Ovary (tissue), 7 donors: ENCODE measurements at regions not wholly inside any gene's neighbourhood (a gene's known extent, or its start where the extent isn't known, plus 50 kb on each side); places are given as distances from the start of the nearest gene placed in this dataset.

Experiments used
- DNase-seq, 5 donors: peaks; one replicate each; pipeline ENCODE4 v3.0.0-alpha.2; 2019 to 2020
- H3K27ac ChIP-seq, 2 donors: fragments of 200-600 bp; one replicate each; pipeline versions ENCODE4 v1.5.1 to v1.8.0; 2019 to 2022
- H3K27me3 ChIP-seq: fragments of 200-600 bp; one replicate; pipeline ENCODE4 v1.8.0; 2022
- H3K36me3 ChIP-seq: fragments of 200-600 bp; sonication (generic); one replicate; pipeline ENCODE4 v1.5.1; 2019
- H3K4me1 ChIP-seq: one replicate; pipeline ENCODE4 v1.8.1; 2013; ENCODE audit warnings: mild to moderate bottlenecking, moderate library complexity; ENCODE audit not compliant: insufficient read depth
- H3K4me3 ChIP-seq: fragments of 200-600 bp; sonication (generic); one replicate; pipeline ENCODE4 v1.5.1; 2017
- H3K9me3 ChIP-seq, 2 donors: fragments of 200-600 bp in 1 of 2; sonication (generic) in 1 of 2; one replicate each; pipeline versions ENCODE4 v1.5.1 to v1.8.1; 2013 to 2019; ENCODE audit warnings: mild to moderate bottlenecking in 1 of 2, moderate library complexity in 1 of 2
- CTCF ChIP-seq, 3 donors: fragments of 450-650 bp in 2 of 3; fragments of 200-600 bp in 1 of 3; IDR thresholded peaks; one replicate each; pipeline versions ENCODE4 v1.5.1 to v1.8.0; 2016 to 2022; ENCODE audit warnings: antibody characterized with exemption in 3 of 3, mild to moderate bottlenecking in 1 of 3
- EP300 ChIP-seq: sonication (generic); formaldehyde crosslinking; IDR thresholded peaks from one replicate; pipeline ENCODE4 v1.6.1; 2017; ENCODE audit warnings: antibody characterized with exemption
- POLR2A ChIP-seq: fragments of 450-650 bp; IDR thresholded peaks from one replicate; pipeline ENCODE4 v1.6.1; 2017; ENCODE audit warnings: antibody characterized with exemption, mild to moderate bottlenecking, moderate library complexity
- WGBS, 3 donors: extraction: QIAGEN DNeasy Blood & Tissue Kit in 1 of 3; methylation state at CpG; one replicate each; pipeline versions ENCODE4 v1.1.5 to v1.1.7; 2013 to 2017; 5-methylcytosine and 5-hydroxymethylcytosine counted together
- intact Hi-C, 4 donors: fragments of 100-400 bp; cut with DNase I; formaldehyde crosslinking; loops; one replicate each; pipeline versions ENCODE4 v1.11.0 to v1.15.1; 2022 to 2023
- donor health status: DM: no; HTN: no; CAD: no; lungs with moderate emphysema.
- donor health status: DM: no; HTN: no; CAD: no.
- donor health status: Bipolar disorder and iron deficiency.
- donor health status: DM: no; HTN: no; CAD: no.
- donor health status: DM: yes; HTN: yes; CAD: no.

- Histone ChIP-seq H3K36me3 (no peaks in the 10 kb centered on the region), H3K27me3 (no peaks in the 10 kb centered on the region), H3K9me3 (no peaks in the 10 kb centered on the region), H3K27ac (no peak overlapping the region), H3K4me1 (no peaks in the 10 kb centered on the region), H3K4me3 (no peak overlapping the region)
- WGBS, 3 donors, result 95 to 98% (median 97%) methylated on average over 2 of the region's 2 CpGs
- TF ChIP-seq EP300, result no peak
- TF ChIP-seq POLR2A, result no peak
- no peak for TF ChIP-seq CTCF (IDR thresholded peaks at IDR 0.05)
- intact Hi-C loops, result no loop called here
- no peak for DNase-seq
Measured at GRCh38 chr6:105503641-105504040, 100.8 kb upstream of the PREP start.

- H3K36me3 ChIP-seq, result no peaks in the 10 kb centered on the region
- no peak for TF ChIP-seq POLR2A
- TF ChIP-seq EP300, result no peak
- no peak overlapping the region for H3K4me3 ChIP-seq
- no peak overlapping the region for H3K27ac ChIP-seq
- intact Hi-C loops, result no loop called here
- H3K27me3 ChIP-seq, result no peaks in the 10 kb centered on the region
- H3K9me3 ChIP-seq, result no peaks in the 10 kb centered on the region
- H3K4me1 ChIP-seq, result no peaks in the 10 kb centered on the region
- DNase-seq, result no peak
- WGBS, 3 donors, result 87 to 98% (median 93%) methylated on average over 1 of the region's 1 CpG
Measured at GRCh38 chr6:105501826-105502344, 99.0 kb upstream of the PREP start.

GRCh38 chr6:105501246-105501645, 98.4 kb upstream of the PREP start:
- Histone ChIP-seq H3K4me3 (no peak overlapping the region), H3K9me3 (no peaks in the 10 kb centered on the region), H3K36me3 (no peaks in the 10 kb centered on the region), H3K27ac (no peak overlapping the region), H3K4me1 (no peaks in the 10 kb centered on the region), H3K27me3 (no peaks in the 10 kb centered on the region)
- TF ChIP-seq POLR2A (no peak), CTCF (IDR thresholded peaks at IDR 0.05) (no peak), EP300 (no peak)
- WGBS, 3 donors, result 62 to 88% (median 83%) methylated on average over 1 of the region's 1 CpG
- DNase-seq, result no peak
- intact Hi-C loops, result no loop called here

- Histone ChIP-seq H3K27me3 (no peaks in the 10 kb centered on the region), H3K36me3 (no peaks in the 10 kb centered on the region), H3K4me3 (no peak overlapping the region), H3K9me3 (no peaks in the 10 kb centered on the region), H3K4me1 (no peaks in the 10 kb centered on the region), H3K27ac (no peak overlapping the region)
- TF ChIP-seq CTCF (IDR thresholded peaks at IDR 0.05) (no peak), EP300 (no peak), POLR2A (no peak)
- intact Hi-C loops, result no loop called here
- DNase-seq, result no peak
- 89 to 94% (median 91%) methylated on average over 1 of the region's 1 CpG for WGBS, 3 donors
Measured at GRCh38 chr6:105500693-105501092, 97.8 kb upstream of the PREP start.

DNA sequence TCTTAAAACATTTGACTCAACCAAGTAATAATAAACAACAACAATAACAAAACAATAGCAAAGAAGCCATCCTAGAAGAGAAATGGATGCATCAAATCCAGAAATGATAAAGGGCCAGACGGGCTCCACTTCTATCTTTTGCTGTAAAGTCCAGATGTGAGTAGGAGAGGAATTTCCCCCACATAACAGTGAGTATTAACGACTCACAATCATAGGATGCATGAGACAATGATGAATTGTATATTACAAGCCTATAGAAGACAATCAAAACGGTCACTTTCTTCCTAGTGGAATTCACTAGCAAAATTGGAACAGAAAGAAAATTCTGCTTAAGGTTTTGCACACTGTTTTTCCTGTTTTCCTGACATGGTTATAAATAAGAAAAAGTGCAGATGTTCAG, 97.0 kb upstream of the PREP start:
- WGBS, 3 donors, result 30 to 35% (median 31%) methylated on average over 3 of the region's 3 CpGs
- H3K27ac ChIP-seq, result no peak overlapping the region
- no peaks in the 10 kb centered on the region for H3K9me3 ChIP-seq
- H3K4me3 ChIP-seq, result no peak overlapping the region
- TF ChIP-seq EP300 (no peak), POLR2A (no peak), CTCF (IDR thresholded peaks at IDR 0.05) (no peak)
- no peak for DNase-seq
- intact Hi-C loops, result loop anchor here in 2 of 4 donors (10.0 kb wide), 2 partner anchors 495 to 585 kb away; partner anchors contain the start of gene PRDM1 (in 1 of the 2)
- H3K36me3 ChIP-seq, result no peaks in the 10 kb centered on the region
- no peaks in the 10 kb centered on the region for H3K27me3 ChIP-seq
- H3K4me1 ChIP-seq, result no peaks in the 10 kb centered on the region
